HG03066 (cell line): ENCODE measurements at regions not wholly inside any gene's neighbourhood (a gene's known extent, or its start where the extent isn't known, plus 50 kb on each side); places are given as distances from the start of the nearest gene placed in this dataset.

Experiments
- ATAC-seq: cut with Tn5 transposase; IDR thresholded peaks from one replicate; pipeline ENCODE4 v1.9.1; 2021; ENCODE audit warnings: low read depth; ENCODE audit not compliant: unreplicated experiment

DNA sequence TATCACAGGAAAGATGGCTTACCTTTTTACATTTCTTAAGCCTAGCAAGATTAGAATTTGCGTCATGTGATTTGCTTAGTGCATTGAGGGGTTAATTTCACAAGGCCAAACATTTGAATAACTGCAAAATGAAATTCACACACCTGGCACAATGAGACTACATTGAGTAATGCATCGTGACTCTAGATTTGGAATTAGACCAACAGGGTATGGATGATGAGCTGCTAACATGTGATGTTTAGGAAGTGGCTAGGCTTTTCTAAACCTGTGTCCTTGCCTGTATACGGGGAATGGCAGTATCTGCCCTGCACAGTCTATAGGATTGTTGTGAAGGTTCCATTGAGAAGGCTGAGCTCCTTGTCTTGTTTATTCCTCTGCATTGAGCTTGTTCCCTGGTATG is 160.1 kb downstream of the MFSD1 start:
- no peak for ATAC-seq

DNA sequence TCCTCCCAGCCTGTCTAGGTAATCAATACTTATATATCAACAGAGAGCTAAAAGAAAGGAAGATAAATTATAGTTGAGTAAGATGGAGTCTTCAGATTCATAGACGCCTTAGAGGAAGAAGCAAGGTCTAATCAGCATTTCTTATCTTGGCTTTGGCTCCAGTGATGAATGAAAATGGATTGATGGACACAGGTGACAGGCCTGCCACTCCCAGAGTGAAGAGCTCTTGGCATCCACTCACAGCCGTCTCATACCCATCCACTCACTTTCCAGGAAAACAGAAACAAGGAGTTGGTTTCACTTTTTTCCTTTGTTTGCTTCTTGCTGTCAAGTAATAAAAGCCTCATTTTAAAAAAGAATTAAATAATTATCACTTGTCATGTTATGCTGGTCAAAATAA is 168.2 kb downstream of the MFSD1 start:
- no peak for ATAC-seq

DNA sequence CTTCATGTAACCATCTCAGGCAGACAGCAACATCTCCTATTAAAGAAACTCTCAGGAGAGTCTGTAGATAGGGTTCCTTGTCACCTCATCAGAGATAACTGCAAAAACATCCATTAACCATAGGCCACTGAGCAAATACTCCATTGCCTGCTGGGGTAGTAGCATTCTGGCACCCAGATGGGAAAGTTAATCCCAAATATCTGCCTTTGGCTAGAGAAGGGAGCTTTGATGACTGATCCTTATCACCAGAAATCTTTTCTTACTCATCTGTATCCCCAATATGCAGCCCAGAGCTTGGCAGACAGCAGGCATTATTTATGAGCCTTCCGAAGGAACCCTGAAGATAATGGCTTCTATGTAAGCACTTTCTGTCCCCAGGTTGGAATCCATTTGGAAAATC is 173.1 kb downstream of the MFSD1 start:
- ATAC-seq = no peak

DNA sequence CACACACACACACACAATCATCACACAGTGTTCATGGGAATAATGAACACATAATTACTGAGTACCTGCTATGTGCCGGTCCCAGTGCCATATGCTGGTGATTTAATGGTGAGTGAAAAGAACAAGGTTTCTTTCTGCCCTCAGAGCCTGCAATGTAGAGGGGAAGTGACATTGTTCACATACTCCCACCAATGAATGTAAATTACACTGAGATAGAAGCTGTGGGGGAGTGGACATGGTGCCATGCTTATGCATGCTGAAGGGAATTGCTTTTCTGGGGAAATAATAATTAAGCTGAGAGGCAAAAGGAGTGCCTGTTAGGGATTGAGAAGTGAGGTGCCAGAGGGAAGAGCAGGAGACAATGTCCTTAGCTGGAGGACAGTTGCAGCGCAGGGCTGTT is 175.1 kb downstream of the MFSD1 start:
- ATAC-seq = no peak

DNA sequence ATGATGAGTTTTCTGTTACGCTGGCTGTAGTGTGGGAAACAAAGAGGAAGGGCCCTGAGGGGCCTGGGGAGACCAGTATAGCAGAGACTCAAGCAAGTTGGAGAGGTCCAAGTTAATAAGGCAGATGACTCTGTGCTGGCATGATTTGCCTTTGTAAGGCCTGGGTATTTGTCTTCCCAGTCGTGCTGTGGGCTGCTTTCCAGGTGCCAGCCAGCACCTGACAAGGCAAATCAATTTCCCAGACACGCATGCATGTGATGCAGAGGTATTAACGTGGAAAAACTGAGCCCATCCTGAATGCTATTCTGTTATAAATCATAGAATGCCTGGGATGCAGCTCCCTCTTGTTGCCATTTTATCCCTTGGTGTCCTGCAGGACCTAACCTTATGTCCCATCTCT is 175.6 kb downstream of the MFSD1 start:
- no peak for ATAC-seq

DNA sequence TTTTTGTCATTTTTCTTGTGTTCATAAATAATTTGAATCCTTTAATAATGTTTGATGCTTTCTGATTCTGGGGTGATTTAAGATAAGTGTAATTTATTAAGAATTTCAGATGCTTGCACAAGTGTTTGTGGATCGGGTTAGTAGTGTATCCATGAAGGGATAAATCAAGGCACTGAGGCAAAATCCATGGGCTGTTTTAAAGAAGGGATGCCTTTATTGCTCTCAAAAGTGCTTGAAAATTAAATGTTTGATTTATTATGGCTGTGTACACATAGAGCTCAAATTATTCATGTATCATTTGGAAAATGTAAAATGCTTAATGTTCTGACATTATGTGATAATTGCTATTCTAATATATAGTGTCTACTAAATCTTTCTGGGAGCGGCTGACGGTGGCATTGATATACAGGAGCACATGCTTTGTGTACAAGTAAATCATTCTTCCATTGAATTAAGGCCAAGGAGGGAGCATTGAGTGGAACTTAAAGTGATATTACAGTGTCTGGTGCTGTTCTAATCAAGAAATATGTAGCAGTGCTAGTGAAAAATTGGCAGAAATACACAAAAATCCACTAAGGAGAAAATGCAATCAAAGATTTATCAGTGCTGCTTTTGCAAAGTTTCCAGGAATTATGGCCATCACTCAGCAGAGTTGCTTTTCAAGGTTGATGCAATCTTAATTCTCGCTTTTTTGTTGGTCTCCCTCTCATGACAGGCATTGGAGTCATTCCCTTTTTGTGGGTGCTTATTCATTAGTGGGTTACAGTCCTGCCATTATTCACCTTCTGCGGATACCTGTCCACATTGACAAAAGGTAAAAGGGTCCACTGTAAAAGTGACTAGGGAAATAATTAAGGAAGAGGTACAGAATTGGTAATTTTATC is 181.6 kb downstream of the MFSD1 start:
- no peak for ATAC-seq

DNA sequence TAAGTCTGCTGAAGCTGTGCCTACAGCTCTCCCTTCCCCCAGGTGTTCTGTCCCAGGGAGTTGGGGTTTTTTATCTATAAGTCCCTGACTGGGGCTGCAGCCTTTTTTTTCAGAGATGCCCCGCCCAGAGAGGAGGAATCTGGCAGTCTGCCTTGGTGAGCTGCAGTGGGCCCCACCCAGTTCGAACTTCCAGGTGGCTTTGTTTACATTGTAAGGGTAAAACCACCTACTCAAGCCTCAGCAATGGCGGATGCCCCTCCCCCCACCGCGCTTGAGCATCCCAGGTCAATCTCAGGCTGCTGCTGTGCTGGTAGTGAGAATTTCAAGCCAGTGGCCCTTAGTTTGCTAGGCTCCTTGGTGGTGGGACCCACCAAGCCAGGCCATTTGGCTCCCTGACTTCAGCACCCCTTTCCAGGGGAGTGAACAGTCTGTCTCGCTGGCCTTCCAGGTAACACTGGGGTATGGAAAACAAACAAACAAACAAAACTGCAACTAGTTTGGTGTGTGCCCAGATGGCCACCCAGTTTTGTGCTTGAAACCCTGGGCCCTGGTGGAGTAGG is 189.4 kb downstream of the MFSD1 start:
- ATAC-seq = no peak

DNA sequence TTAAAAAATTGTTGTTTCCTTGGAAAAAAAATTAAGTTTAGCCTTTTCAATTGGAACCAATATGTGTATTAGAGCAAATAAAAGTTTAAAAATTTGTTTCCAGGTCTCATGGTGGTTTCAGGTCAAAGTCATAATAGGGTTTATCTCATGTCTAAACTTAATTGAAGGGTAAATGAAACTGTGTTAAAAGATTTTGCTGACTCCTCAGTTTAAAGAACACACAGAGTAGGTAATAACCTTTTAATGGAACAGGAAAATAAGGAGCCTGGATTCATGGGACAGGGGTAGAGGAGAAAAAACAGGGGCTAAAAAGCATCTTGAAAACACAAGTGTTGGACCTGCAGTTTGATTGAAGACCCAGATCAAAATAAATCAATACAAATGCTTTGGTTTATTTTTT is 190.6 kb downstream of the MFSD1 start:
- no peak for ATAC-seq

DNA sequence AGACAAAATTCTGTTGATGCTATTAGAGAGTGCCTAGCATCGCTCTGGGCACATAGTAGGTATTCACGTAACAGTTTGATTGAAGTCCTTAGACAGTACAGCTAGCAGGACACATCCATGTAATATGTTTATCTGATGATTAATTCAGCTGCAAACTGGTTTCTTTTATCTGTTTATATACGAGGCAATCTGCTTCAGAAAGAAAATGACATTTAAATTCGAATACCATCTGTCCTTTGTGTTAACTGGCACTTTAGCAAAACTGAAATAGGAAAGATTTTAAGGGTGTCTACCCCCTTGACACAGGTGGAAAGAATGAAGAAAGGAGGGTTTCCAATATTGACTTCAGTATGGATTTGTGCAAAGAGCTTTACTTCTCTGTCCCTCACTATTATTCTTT is 192.5 kb downstream of the MFSD1 start:
- no peak for ATAC-seq

DNA sequence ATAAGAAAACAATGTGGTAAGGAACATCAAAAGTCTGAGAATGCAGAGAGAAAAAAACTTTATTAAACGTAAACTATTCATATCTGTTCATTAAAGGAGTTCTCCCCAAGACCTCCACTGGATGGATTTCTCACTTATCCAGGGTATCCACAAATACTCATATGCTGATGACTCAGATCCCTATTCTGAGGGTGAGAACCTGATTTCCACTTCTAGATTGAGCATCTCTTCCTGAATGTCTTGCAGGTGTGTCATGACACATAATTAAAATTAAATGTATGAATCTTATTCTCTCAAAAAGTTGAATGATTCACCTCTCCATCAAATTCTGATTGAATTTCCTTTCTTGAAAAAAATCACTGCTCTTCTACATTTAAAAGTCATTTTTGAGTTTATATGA is 199.9 kb downstream of the MFSD1 start:
- ATAC-seq = no peak

DNA sequence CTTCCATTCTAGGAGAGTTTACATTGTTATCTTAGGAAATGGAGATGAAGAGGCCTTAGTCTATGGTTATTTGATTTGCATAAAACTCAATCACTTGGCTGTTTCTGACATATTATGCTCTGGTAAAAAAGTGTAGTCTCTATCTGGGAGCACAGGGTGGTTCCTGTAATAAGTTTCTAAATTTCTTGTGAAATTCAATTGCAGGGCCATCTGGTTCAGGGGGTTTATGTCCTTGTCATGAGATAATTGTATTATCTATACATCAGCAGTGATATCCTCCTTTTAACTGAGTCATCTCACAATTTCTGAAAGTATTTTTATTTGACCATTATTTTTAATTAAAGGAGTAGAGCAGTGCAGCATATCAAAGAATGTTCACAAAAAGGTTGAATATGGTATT is 203.3 kb downstream of the MFSD1 start:
- ATAC-seq = no peak

DNA sequence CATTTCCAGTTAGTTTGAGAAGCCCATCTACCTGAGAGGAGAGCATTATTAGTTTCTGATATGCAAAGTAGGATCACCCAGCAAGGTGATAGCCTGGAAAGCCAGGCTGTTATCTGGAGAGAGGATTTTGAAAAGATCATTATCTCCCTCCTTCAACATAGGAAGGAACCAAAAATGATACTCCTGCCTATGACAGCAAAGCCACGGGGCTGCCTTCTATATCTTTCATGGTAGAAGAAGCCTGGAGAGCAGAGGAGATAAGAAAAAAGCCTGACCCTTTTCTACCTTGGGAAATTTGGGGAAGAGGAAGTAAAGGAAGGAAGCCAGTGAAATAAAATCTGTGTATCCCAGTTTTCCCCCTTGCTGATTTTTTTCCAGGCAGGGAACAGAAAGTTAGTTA is 205.5 kb downstream of the MFSD1 start:
- no peak for ATAC-seq

DNA sequence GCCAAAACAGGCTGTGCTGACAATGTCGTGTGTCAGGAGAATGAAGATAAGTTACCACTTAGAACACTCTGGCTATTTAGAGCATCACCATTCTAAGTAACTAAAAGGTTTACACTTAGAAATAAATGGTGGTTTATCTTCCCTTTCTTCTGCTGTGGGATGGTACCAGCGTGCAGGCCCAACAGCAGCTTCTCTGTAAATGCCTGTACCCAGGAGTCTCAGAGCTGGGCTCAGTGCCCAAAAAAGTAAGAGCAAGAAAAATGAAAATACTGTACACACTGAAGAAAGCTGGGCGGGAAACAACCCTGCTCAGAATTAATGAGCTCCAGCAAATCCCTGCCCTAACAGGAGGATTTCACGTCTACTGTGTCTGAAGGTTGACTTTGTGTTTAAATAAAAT is 206.5 kb downstream of the MFSD1 start:
- no peak for ATAC-seq

DNA sequence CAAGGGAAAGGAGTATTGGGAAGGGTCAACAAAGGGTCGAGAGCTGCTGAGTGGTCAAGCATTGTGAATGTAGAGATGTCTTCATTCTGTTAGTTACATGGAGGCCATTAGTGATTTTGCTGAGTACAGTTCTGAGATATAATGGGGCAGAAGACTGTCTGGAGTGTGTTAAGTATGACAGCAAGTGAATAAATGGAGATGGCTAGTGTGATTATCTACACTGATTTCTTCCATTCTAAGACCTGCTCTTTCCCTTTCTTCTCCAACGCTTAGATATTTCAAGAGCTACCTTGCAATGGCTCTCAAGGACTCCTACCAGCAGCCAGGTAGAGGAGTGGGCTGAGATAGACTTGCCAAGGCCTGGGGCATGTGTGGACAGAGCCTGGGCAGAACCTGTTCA is 216.5 kb downstream of the MFSD1 start:
- ATAC-seq = no peak

DNA sequence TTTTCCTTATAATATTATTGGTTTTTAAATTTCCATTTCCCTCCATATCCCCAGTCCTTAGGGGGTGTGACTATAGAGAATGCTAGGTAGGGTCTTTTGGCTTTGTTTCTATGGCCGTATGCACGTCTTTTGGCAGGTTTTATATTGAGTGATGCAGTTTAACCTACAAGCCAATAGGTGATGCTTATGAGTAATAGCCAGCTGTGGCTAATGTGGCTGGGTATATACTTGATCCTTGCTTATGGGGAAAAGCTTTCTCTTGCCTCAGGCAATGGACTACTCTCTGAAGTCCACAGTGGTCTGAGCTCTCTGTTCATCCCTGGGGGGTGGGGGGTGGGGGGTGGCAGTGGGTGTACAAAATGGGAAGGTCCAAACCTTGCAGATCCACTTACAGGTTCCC is 223.9 kb downstream of the MFSD1 start:
- ATAC-seq = no peak

DNA sequence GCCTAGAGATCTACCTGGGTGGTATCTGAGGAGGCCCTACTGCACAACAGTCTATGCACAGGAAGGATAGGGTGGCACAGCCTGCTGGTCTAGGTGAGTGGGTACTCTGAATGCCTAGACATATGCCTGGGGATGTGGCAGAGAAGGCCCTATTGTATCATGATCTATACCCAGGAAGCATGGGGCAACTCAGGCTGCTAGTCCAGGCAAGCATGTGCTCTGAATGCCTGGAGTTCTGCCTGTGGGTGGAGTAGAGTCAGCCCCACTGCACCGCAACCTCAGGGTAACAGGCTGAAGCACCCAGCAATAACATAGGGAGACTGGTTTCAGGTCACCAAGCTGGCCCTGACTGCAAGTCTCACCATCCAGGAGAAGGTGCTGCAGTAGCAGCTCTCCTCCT is 224.7 kb downstream of the MFSD1 start:
- no peak for ATAC-seq

DNA sequence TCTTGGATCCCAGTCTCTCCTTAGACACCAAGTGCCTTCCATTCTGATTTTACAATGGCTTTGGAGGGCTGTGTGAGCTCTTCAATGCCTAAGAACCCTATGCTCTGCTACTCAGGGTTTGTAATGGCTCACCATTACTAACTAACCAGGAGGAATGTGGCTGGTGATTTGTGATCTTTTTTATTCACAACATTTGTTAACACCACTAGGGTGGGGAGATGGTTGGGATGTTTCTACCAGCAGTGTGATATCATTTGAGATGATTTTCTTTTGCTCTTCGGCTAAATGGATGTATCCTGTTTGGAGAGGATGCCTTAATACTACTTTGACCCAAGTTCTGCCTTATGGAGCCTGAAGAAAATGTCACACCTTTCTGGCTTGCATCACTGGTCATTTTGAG is 226.9 kb downstream of the MFSD1 start:
- ATAC-seq = no peak

DNA sequence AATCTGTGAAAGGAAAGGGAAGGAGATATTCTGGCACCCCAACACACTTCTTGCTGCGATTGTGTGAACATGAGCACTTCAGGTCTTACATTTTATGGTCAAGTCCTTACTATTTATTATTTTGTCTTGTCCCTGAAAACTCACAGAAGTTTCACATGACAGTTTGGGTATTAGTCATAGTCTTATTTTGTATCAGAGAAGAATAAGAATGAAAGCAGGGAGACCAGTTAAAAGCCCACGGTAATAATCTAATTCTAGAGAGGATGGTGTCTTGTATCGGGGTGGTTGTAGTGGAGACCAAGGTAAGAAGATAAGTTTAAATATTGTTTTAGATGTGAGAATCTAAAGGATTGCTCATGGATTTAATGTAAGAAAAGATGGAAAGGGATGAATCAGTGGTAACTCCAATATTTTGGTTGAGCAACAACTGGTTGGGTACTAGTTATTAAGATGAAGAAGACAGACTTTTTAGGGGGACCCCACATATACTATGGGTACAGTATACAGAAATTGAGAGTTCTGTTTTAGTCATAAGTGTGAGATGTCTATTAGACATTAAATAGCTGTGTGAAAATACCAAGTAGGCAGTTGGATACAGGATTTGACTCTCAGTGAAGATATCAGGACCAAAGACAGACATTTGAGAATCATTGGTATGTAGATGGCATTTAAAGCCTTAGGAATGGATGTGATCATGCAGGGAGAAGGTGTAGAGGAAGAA is 227.6 kb downstream of the MFSD1 start:
- ATAC-seq = no peak

DNA sequence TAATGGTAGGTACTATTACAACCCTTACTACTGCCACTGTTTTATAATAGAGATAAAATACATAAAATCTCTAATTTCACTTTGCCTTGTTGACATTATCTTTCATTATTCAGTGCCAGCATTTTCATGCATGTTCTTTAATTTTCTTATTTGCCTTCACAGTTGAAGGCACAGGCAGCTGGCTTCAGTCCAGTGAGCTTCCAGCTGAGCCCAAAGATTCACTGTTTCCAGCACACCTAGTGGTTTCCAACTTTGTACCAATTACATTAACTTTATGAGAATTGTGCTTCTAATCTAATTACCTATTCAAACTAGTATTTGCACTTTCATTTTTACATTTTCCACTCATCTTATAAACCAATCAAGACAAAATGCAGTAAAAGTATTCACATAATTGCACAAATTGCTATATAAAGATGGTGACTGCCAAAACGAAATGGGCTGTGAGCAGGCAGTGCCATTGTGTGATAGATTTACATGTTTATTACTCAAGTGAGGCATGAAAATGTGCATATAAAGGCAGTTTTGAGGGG is 228.3 kb downstream of the MFSD1 start:
- ATAC-seq = no peak

DNA sequence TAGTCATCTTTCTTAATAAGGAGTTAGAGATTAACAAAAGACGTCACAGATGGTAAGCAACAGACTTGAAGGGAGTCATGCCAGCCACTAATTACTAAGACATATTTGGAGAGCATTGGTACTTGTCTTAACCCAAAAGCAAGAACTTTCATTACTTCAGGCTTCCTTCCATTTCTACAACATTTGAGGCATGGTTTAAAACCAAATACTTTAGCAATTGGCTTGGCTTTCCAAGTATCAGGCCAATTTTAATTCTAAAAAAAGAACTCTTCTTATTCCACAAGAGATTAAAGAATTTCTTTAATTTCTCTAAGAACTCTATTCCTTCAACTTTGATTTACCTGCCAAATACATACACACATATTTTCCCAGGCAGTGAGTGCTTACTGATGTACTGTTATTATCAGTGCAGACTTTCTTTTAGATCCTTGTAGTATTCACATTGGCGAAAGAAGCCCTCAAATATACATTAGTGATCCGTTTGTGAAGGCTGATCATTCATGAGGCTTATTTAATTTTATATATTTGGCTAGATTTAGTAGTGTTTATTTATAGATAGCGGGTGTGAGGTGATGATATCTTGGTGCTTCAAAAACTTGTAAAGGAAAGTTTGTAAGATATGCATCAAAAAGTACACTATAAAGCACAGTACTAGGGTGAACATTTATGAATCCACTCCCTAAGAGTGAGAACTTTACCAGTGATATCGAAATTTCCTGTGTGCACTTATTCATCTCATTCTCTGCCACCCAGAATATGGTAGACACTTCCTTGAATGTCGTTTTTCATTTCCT is 229.2 kb downstream of the MFSD1 start:
- no peak for ATAC-seq

DNA sequence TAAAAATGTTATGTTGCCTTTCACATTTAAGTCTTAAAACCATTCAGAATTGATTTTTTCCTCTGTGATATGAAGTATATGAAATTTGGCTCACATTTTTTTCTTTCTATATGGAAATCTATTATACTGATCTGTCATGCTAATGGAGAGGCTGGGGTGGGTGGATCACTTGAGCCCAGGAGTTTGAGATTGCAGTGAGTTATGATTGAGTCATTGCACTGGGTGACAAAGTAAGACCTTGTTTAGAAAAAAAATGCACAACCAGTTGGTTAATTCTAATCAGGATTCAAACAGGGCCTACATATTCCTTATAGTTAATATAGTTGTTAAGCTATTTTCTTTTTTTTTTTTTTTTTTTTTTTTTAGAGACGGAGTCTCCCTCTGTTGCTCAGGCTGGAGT is 230.5 kb downstream of the MFSD1 start:
- no peak for ATAC-seq
